Mesodermal cell (in vitro differentiated cells): ENCODE measurements at regions not wholly inside any gene's neighbourhood (a gene's known extent, or its start where the extent isn't known, plus 50 kb on each side); places are given as distances from the start of the nearest gene placed in this dataset.

Experiments
- H3K27ac ChIP-seq: 2 replicates; pipeline ENCODE4 v1.7.0; 2013; ENCODE audit warnings: mild to moderate bottlenecking, low read depth, low read length, moderate library complexity; ENCODE audit not compliant: severe bottlenecking
- H3K36me3 ChIP-seq: 2 replicates; pipeline ENCODE4 v1.7.1; 2013; ENCODE audit warnings: mild to moderate bottlenecking, low read length, moderate library complexity; ENCODE audit not compliant: control insufficient read depth, insufficient read depth
- H3K4me1 ChIP-seq: one replicate; pipeline ENCODE4 v1.7.1; 2013; ENCODE audit warnings: mild to moderate bottlenecking, low read length; ENCODE audit not compliant: insufficient read depth, control insufficient read depth, poor library complexity, severe bottlenecking
- H3K4me3 ChIP-seq: 2 replicates; pipeline ENCODE4 v1.7.0; 2013; ENCODE audit warnings: low read length, control low read depth, mild to moderate bottlenecking; ENCODE audit not compliant: insufficient read depth, poor library complexity, severe bottlenecking; ENCODE audit errors: extremely low read depth
- H3K9me3 ChIP-seq: 2 replicates; pipeline ENCODE4 v1.7.1; 2013; ENCODE audit warnings: mild to moderate bottlenecking, low read length, moderate library complexity; ENCODE audit not compliant: control insufficient read depth
- WGBS, 2 experiments: methylation state at CpG; one replicate each; pipeline ENCODE4 v1.1.5; 2013; ENCODE audit warnings: missing lambda C conversion rate in 2 of 2; ENCODE audit not compliant: insufficient coverage in 2 of 2; 5-methylcytosine and 5-hydroxymethylcytosine counted together

DNA sequence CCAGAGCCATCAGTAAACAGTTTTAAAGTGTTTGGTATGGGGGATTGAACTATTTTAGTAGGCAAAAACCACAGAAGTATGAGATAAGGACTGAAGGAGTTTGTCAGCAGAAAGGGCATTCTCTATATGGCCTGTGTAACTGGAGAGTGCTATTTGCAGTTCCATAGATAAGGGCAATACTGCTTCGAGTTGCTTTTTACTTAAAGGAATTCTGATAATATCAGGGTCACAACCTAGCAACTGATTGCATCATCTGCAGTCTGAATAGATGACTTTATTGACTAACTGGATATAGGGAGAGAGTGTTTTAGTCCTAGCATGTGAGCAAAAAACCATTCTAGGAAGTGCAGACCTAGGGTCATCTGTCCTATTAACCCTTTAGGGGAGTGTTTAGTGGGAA, 645.2 kb upstream of the PTPRD start:
- H3K36me3 ChIP-seq, result no peaks in the 10 kb centered on the region
- H3K27ac ChIP-seq, result peak overlapping the region; percentile 70

GRCh38 chr9:11269036-11269435, 656.2 kb upstream of the PTPRD start:
- Histone ChIP-seq H3K9me3 (peaks cover 22% of the 10 kb centered on the region), H3K27ac (no peak overlapping the region), H3K4me1 (no peaks in the 10 kb centered on the region), H3K4me3 (no peak overlapping the region), H3K36me3 (no peaks in the 10 kb centered on the region)
- 79 to 83% methylated on average over 1 to 3 of the region's 3 CpGs for WGBS, 2 experiments

More for the DNA sequence above, 645.2 kb upstream of the PTPRD start:
- Histone ChIP-seq H3K4me1 (peaks cover 6% of the 10 kb centered on the region), H3K4me3 (no peak overlapping the region), H3K9me3 (no peaks in the 10 kb centered on the region)
- WGBS, 2 experiments, result 20% methylated on average over 1 of the region's 1 CpG; no CpG with 5 or more reads in 1 of the 2 experiments

- H3K27ac ChIP-seq, result no peak overlapping the region
- peaks cover 5% of the 10 kb centered on the region for H3K9me3 ChIP-seq
- no peak overlapping the region for H3K4me3 ChIP-seq
- no peaks in the 10 kb centered on the region for H3K4me1 ChIP-seq
- no peaks in the 10 kb centered on the region for H3K36me3 ChIP-seq
- WGBS, 2 experiments, result 59 to 89% methylated on average over 3 to 4 of the region's 11 CpGs
Observed at GRCh38 chr9:11275158-11275695, 662.4 kb upstream of the PTPRD start.

DNA sequence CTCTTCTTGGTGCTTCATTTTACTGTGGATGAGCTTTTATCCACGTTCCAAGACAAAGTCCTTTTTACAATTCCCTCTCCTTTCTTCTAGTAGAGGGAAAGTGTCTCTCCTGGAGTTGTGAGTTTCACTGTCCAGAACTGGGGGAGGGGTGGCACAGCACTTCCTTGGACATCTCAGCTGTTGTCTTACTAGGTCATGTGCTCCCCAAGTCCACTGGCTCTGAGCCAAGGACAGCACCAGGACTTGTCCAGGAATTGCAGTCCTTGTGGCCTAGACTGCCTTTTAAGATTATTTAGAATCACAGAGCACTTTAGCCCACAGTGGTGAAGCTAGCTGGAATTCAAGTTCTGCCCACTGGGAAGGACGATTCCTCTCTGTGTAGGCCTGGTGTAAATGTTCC, 700.2 kb upstream of the PTPRD start:
- Histone ChIP-seq H3K4me1 (no peaks in the 10 kb centered on the region), H3K27ac (no peak overlapping the region), H3K4me3 (no peak overlapping the region), H3K9me3 (peaks cover 2% of the 10 kb centered on the region), H3K36me3 (no peaks in the 10 kb centered on the region)
- WGBS, 2 experiments, result 100% methylated on average over 1 of the region's 2 CpGs; no CpG with 5 or more reads in 1 of the 2 experiments

DNA sequence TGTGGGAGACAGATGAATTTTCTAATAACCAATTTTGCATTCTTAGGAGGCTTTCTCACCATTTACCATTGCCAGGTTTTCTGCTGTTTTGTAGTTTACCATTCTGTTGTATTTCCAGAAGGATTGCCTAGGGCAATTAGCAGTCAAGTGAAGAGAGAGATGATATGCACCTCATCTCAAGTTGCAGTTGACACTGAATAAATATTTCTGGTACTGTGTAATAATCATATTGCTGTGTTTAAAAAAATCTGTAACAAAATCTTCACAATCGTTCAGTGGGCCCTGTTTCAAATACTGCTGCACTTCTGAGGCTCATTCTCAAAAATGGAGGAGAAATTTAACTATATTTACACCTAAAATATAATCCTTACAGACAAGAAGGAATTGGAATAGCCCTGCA, 706.1 kb upstream of the PTPRD start:
- no peaks in the 10 kb centered on the region for H3K36me3 ChIP-seq
- no peaks in the 10 kb centered on the region for H3K4me1 ChIP-seq
- H3K4me3 ChIP-seq, result no peak overlapping the region
- H3K9me3 ChIP-seq, result no peaks in the 10 kb centered on the region
- no peak overlapping the region for H3K27ac ChIP-seq
- WGBS, 2 experiments, result no CpG with 5 or more reads among the region's 1 CpG

GRCh38 chr9:11319538-11319937, 706.7 kb upstream of the PTPRD start:
- WGBS, 2 experiments, result 76 to 85% methylated on average over 5 of the region's 5 CpGs
- H3K9me3 ChIP-seq, result no peaks in the 10 kb centered on the region
- H3K36me3 ChIP-seq, result no peaks in the 10 kb centered on the region
- no peak overlapping the region for H3K27ac ChIP-seq
- H3K4me1 ChIP-seq, result no peaks in the 10 kb centered on the region
- no peak overlapping the region for H3K4me3 ChIP-seq

GRCh38 chr9:11320989-11321388, 708.2 kb upstream of the PTPRD start:
- Histone ChIP-seq H3K4me3 (no peak overlapping the region), H3K27ac (no peak overlapping the region), H3K4me1 (peaks cover 3% of the 10 kb centered on the region), H3K9me3 (no peaks in the 10 kb centered on the region), H3K36me3 (no peaks in the 10 kb centered on the region)

DNA sequence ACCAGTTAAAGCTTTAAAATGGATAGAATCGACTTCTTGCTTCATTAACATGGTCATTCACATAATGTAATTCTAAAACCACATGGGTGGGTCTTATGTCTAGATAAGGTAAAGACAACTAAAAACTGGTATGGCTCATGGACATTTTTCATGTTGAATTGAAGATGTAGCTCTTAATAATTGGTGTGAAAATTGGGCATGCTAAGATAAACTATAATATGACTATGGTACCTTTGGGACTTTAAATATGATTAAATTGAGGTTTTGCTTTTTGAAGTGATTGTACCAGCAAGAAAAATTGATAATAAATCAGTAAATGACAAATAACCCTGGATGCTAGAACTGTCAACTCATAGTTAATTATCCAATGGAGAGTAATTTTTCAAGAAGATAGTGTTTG, 710.7 kb upstream of the PTPRD start:
- Histone ChIP-seq H3K27ac (no peak overlapping the region), H3K36me3 (no peaks in the 10 kb centered on the region), H3K9me3 (no peaks in the 10 kb centered on the region), H3K4me3 (no peak overlapping the region), H3K4me1 (peaks cover 6% of the 10 kb centered on the region)
- no CpG with 5 or more reads among the region's 1 CpG for WGBS, 2 experiments

DNA sequence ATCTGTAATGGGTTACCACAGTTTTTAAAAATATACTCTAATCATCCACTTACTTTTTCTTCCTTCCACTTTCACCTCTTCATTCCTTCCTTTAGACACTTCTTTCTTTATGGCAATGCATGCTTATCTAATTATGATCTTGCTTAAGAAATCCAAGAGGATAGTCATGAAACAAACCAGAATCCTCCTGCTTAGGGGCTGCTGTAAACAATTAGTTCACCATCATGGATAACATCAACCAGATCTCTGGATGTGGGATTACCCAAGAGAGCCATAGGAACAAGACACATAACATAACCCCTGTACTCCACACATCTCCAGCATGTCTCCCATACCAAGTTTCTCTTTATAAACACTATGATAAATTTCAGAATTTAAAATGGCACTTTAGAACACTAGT, 713.4 kb upstream of the PTPRD start:
- H3K27ac ChIP-seq, result peak overlapping the region; percentile 42
- no peaks in the 10 kb centered on the region for H3K36me3 ChIP-seq
- peaks cover 6% of the 10 kb centered on the region for H3K4me1 ChIP-seq
- H3K9me3 ChIP-seq, result peaks cover 5% of the 10 kb centered on the region
- H3K4me3 ChIP-seq, result no peak overlapping the region

DNA sequence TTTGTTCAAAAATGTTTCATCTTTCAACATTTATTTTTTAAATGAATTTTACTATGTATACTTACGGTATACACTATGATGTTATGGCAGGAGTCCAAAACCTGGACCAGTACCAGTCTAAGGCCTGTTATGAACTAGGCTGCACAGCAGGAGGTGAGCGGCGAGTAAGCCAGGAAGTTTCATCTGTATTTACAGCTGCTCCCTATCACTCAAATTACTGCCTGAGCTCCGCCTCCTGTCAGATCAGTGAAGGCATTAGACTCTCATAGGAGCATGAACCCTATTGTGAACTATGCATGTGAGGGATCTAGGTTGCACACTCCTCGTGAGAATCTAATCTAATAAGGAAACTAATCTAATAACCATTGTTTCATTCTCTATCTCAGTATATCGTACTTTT, 715.5 kb upstream of the PTPRD start:
- Histone ChIP-seq H3K36me3 (no peaks in the 10 kb centered on the region), H3K4me3 (no peak overlapping the region), H3K27ac (no peak overlapping the region), H3K9me3 (peaks cover 5% of the 10 kb centered on the region), H3K4me1 (peaks cover 6% of the 10 kb centered on the region)
- 80% methylated on average over 2 of the region's 6 CpGs; no CpG with 5 or more reads in 1 of the 2 experiments for WGBS, 2 experiments

DNA sequence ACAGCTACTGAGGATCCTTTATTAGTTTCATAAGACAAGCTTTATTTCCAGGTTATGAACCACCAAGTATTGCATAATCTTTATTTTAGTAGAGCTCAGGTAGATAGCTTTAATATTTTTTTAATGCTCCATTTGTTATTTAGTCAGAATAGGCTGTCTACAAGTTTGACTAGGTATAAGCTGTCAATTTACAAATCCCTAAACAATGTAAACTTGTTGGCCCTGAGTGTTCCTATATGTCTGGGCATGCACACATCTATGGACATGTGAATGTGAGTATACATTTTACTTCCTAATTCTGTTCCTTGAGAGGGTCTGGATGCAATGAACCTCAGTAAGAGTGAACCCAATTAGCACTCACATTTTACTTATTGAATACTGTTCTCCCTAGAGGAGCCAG, 722.2 kb upstream of the PTPRD start:
- Histone ChIP-seq H3K4me3 (no peak overlapping the region), H3K4me1 (no peaks in the 10 kb centered on the region)

More for the DNA sequence above, 722.2 kb upstream of the PTPRD start:
- H3K9me3 ChIP-seq, result peaks cover 5% of the 10 kb centered on the region
- H3K27ac ChIP-seq, result no peak overlapping the region
- no peaks in the 10 kb centered on the region for H3K36me3 ChIP-seq
